GM12878 (cell line): ENCODE measurements at regions not wholly inside any gene's neighbourhood (a gene's known extent, or its start where the extent isn't known, plus 50 kb on each side); places are given as distances from the start of the nearest gene placed in this dataset.

Experiments
- ATAC-seq: fragments of 200-7000 bp; cut with Tn5 transposase; 3 replicates; pipeline ENCODE4 v1.9.1; 2020; ENCODE audit warnings: mild to moderate bottlenecking, moderate library complexity
- BruUV-seq: library from RNA; stranded (reverse); fragments of 400-500 nt; replicated peaks from 2 replicates; lab custom pipeline; 2021; lab: Mats Ljungman, UMichigan
- CTCF ChIA-PET: fragments of 300-600 bp; sonication (Branson Sonifier 250); formaldehyde crosslinking; extraction: SDS; loops from one replicate; lab custom pipeline; 2021; ENCODE audit warnings: inconsistent platforms; lab: Yijun Ruan, JAX
- POLR2A ChIA-PET: fragments of 350-600 bp; formaldehyde crosslinking; extraction: SDS; loops from one replicate; lab custom pipeline; 2021; ENCODE audit warnings: inconsistent platforms; lab: Charles Lee
- RAD21 ChIA-PET: fragments of 300-600 bp; sonication (Branson Sonifier 250); formaldehyde crosslinking; loops from one replicate; lab custom pipeline; 2023; ENCODE audit warnings: antibody characterized with exemption; ENCODE audit not compliant: unreplicated experiment; lab: Charles Lee
- SMC1A ChIA-PET: fragments of 300-600 bp; sonication (Branson Sonifier 250); formaldehyde crosslinking; loops from one replicate; lab custom pipeline; 2023; ENCODE audit not compliant: unreplicated experiment, uncharacterized antibody; lab: Charles Lee
- DNase-seq: peaks from one replicate; pipeline ENCODE4 v3.0.0-alpha.2; 2011; ENCODE audit warnings: low read depth, low spot score
- FAIRE-seq: peaks from 3 replicates; lab custom pipeline; 2011; peaks lifted over from hg19 to GRCh38; lab: Jason Lieb, UNC
- H2AFZ ChIP-seq: 2 replicates; pipeline ENCODE4 v1.6.0; 2011; ENCODE audit warnings: low read depth, low read length, control low read depth; ENCODE audit not compliant: control insufficient read depth
- H3K27ac ChIP-seq: 2 replicates; pipeline ENCODE4 v1.5.1; 2011; ENCODE audit warnings: control low read depth; ENCODE audit not compliant: control insufficient read depth, insufficient read depth
- H3K27me3 ChIP-seq, 2 experiments: replicated peaks in 1 of 2; 2 replicates each; pipeline versions ENCODE4 v1.6.0 to v1.6.1; 2011; ENCODE audit warnings: low read length in 1 of 2; ENCODE audit not compliant: control insufficient read depth in 2 of 2, insufficient read depth in 2 of 2
- H3K36me3 ChIP-seq, 2 experiments: 2 replicates each; pipeline ENCODE4 v1.5.1; 2011; ENCODE audit warnings: low read length in 1 of 2; ENCODE audit not compliant: control insufficient read depth in 2 of 2, insufficient read depth in 2 of 2
- H3K4me1 ChIP-seq: 2 replicates; pipeline ENCODE4 v1.6.1; 2011; ENCODE audit warnings: mild to moderate bottlenecking, low read length, moderate library complexity, mixed read lengths; ENCODE audit not compliant: control insufficient read depth, insufficient read depth
- H3K4me2 ChIP-seq: 2 replicates; pipeline ENCODE4 v1.6.0; 2011; ENCODE audit warnings: control low read depth; ENCODE audit not compliant: control insufficient read depth, insufficient read depth
- H3K4me3 ChIP-seq: fragments of 200-600 bp; sonication (generic); 2 replicates; pipeline ENCODE4 v1.5.1; 2016
- H3K79me2 ChIP-seq: 2 replicates; pipeline ENCODE4 v1.6.0; 2011; ENCODE audit warnings: low read length; ENCODE audit not compliant: control insufficient read depth, insufficient read depth
- H3K9ac ChIP-seq: 2 replicates; pipeline ENCODE4 v1.8.0; 2011; ENCODE audit warnings: low read length, control low read depth, mixed read lengths; ENCODE audit not compliant: control insufficient read depth, insufficient read depth
- H3K9me3 ChIP-seq: replicated peaks from 3 replicates; pipeline ENCODE4 v1.5.1; 2011; ENCODE audit warnings: mild to moderate bottlenecking, low read length; ENCODE audit not compliant: control insufficient read depth, insufficient read depth
- H4K20me1 ChIP-seq: 2 replicates; pipeline ENCODE4 v1.6.0; 2011; ENCODE audit not compliant: control insufficient read depth, insufficient read depth
- BMI1 ChIP-seq: fragments of 450-650 bp; IDR thresholded peaks from 2 replicates; pipeline ENCODE4 v1.6.1; 2016; ENCODE audit warnings: mild to moderate bottlenecking, moderate library complexity, borderline replicate concordance
- BRCA1 ChIP-seq: IDR thresholded peaks from 2 replicates; pipeline ENCODE4 v1.6.1; 2011; ENCODE audit warnings: low read depth, low read length, improper control_type of control experiment
- EZH2 ChIP-seq: IDR thresholded peaks from 2 replicates; pipeline ENCODE4 v1.6.1; 2012; ENCODE audit warnings: low read depth, mild to moderate bottlenecking, control low read depth, inconsistent platforms, low read length, borderline replicate concordance; ENCODE audit not compliant: control insufficient read depth
- IRF4 ChIP-seq: IDR thresholded peaks from 2 replicates; pipeline ENCODE4 v1.6.1; 2011; ENCODE audit warnings: low read depth, low read length
- KAT2A ChIP-seq: conservative IDR thresholded peaks from 2 replicates; pipeline ENCODE4 v1.6.1; 2011; ENCODE audit warnings: low read depth, low read length; ENCODE audit not compliant: control insufficient read depth
- NFIC ChIP-seq: IDR thresholded peaks from 2 replicates; pipeline ENCODE4 v1.6.1; 2012; ENCODE audit warnings: low read depth, mild to moderate bottlenecking, inconsistent platforms, low read length, moderate library complexity
- POLR2AphosphoS2 ChIP-seq: IDR thresholded peaks from 2 replicates; pipeline ENCODE4 v1.6.1; 2011; ENCODE audit warnings: low read depth, mild to moderate bottlenecking, low read length, improper control_type of control experiment, moderate library complexity
- RCOR1 ChIP-seq: conservative IDR thresholded peaks from 2 replicates; pipeline ENCODE4 v1.6.1; 2012; ENCODE audit warnings: low read depth, low read length, improper control_type of control experiment
- YY1 ChIP-seq: IDR thresholded peaks from 2 replicates; pipeline ENCODE4 v1.6.1; 2011; ENCODE audit warnings: low read depth, mild to moderate bottlenecking, low read length
- ZBED1 ChIP-seq: IDR thresholded peaks from 2 replicates; pipeline ENCODE4 v1.6.1; 2016; ENCODE audit warnings: borderline replicate concordance
- ZNF274 ChIP-seq: IDR thresholded peaks from one replicate; pipeline ENCODE4 v1.8.0; 2011; ENCODE audit not compliant: insufficient read length, insufficient read depth
- WGBS: methylation state at CpG from one replicate; pipeline ENCODE4 v1.1.6; 2016; ENCODE audit warnings: low lambda C conversion rate; ENCODE audit not compliant: insufficient replicate concordance, insufficient coverage; ENCODE audit errors: missing lambda C conversion rate; 5-methylcytosine and 5-hydroxymethylcytosine counted together
- in situ Hi-C: fragments of 300-500 bp; cut with MboI; formaldehyde crosslinking; loops from 9 replicates; pipeline ENCODE4 v1.14.3; 2018; ENCODE audit warnings: mixed read lengths
- intact Hi-C: fragments of 100-400 bp; cut with micrococcal nuclease; formaldehyde crosslinking; loops from one replicate; pipeline ENCODE4 v1.14.2; 2022; ENCODE audit not compliant: unreplicated experiment
- TF ChIP-seq, protein P1 (sequence below): fragments of 450-650 bp; IDR thresholded peaks from 2 replicates; pipeline ENCODE4 v1.6.1; 2016; ENCODE audit warnings: mild to moderate bottlenecking, moderate library complexity, borderline replicate concordance
- TF ChIP-seq, protein P2 (sequence below): fragments of 450-650 bp; IDR thresholded peaks from 2 replicates; pipeline ENCODE4 v1.6.1; 2014; ENCODE audit warnings: mild to moderate bottlenecking

DNA sequence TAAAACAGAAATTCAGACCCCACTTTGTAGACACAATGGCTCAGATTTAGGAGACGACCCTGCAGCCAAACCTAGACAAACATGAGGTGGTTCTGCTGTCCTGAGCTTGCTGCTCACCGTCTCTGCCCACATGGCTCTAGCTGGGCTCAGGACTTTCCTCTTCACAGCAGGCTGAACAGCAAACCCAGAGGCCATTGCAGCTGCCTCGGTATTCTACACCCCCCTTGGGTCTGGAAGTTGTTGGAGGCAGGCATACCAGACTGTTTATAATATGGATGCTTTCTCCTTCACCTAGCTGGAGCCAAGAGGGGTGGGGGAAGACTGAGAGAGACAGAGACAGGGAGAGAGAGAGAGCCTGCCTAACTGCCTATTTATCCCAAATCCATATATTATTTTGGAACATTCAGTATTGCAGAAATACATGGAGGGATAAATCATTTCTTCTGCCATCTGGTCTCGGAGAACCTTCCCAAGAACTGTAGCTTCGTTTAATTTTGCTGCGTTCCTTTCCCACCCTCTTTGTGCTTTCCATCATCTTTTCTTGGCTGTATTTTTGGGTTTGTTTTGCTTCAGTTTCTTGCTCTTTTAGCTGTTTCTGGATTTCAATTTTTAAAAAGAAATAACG is 628.2 kb upstream of the RBFOX1 start:
- no peaks in the 10 kb centered on the region for H3K79me2 ChIP-seq
- H3K27me3 ChIP-seq: no peaks in the 10 kb centered on the region
- H3K4me2 ChIP-seq: no peak overlapping the region
- H3K4me3 ChIP-seq: no peak overlapping the region
- no peaks in the 10 kb centered on the region for H3K4me1 ChIP-seq
- POLR2A ChIA-PET: no interaction called here
- no peak overlapping the region for H3K27ac ChIP-seq
- no peaks in the 10 kb centered on the region for H3K36me3 ChIP-seq
- CTCF ChIA-PET: no interaction called here
- in situ Hi-C loops (no loop called here), intact Hi-C loops (no loop called here)
- H4K20me1 ChIP-seq: no peaks in the 10 kb centered on the region
- ATAC-seq (no peak), FAIRE-seq (no peak), DNase-seq (no peak)
- no TSS peak for BruUV-seq
- no peaks in the 10 kb centered on the region for H3K9me3 ChIP-seq
- TF ChIP-seq EZH2: no peak
- TF ChIP-seq YY1: no peak
- no peak for TF ChIP-seq RCOR1
- TF ChIP-seq BMI1: no peak
- TF ChIP-seq ZBED1: no peak
- H2AFZ ChIP-seq: no peak overlapping the region
- WGBS: 19% methylated on average over 7 of the region's 7 CpGs
- no peak overlapping the region for H3K9ac ChIP-seq
- SMC1A ChIA-PET: no interaction called here
- RAD21 ChIA-PET: no interaction called here

DNA sequence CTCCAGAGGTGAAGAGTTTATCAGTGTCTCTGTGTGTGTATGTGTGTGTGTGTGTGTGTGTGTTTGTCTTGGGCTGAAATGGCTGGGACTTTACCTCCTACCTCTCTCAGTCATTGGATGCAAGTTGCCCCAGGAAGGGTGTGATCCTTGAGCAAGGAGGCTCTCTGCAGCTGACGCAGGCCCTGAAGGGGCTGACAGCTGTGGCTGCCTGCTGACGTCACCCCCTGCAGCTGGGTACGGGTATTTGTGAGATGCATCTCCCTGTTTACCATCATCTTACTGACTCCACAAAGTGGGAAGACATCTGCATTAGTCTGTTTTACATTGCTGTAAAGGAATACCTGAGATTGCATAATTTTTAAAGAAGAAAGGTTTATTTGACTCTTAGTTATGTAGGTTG is 631.5 kb upstream of the RBFOX1 start:
- RAD21 ChIA-PET: no interaction called here
- CTCF ChIA-PET: no interaction called here
- 26% methylated on average over 3 of the region's 3 CpGs for WGBS
- intact Hi-C loops (no loop called here), in situ Hi-C loops (no loop called here)
- POLR2A ChIA-PET: no interaction called here
- H4K20me1 ChIP-seq: no peaks in the 10 kb centered on the region
- H3K4me2 ChIP-seq: no peak overlapping the region
- SMC1A ChIA-PET: no interaction called here
- DNase-seq (no peak), ATAC-seq (no peak), FAIRE-seq (no peak)
- no peaks in the 10 kb centered on the region for H3K4me1 ChIP-seq
- H2AFZ ChIP-seq: no peak overlapping the region
- no TSS peak for BruUV-seq
- H3K36me3 ChIP-seq: no peaks in the 10 kb centered on the region
- no peaks in the 10 kb centered on the region for H3K9me3 ChIP-seq
- no peak overlapping the region for H3K27ac ChIP-seq
- no peak overlapping the region for H3K9ac ChIP-seq
- no peaks in the 10 kb centered on the region for H3K27me3 ChIP-seq
- no peaks in the 10 kb centered on the region for H3K79me2 ChIP-seq
- H3K4me3 ChIP-seq: no peak overlapping the region
- no peak for TF ChIP-seq IRF4
- TF ChIP-seq ZNF274: no peak
- TF ChIP-seq POLR2AphosphoS2: no peak
- no peak for TF ChIP-seq KAT2A
- TF ChIP-seq, protein P1, sequence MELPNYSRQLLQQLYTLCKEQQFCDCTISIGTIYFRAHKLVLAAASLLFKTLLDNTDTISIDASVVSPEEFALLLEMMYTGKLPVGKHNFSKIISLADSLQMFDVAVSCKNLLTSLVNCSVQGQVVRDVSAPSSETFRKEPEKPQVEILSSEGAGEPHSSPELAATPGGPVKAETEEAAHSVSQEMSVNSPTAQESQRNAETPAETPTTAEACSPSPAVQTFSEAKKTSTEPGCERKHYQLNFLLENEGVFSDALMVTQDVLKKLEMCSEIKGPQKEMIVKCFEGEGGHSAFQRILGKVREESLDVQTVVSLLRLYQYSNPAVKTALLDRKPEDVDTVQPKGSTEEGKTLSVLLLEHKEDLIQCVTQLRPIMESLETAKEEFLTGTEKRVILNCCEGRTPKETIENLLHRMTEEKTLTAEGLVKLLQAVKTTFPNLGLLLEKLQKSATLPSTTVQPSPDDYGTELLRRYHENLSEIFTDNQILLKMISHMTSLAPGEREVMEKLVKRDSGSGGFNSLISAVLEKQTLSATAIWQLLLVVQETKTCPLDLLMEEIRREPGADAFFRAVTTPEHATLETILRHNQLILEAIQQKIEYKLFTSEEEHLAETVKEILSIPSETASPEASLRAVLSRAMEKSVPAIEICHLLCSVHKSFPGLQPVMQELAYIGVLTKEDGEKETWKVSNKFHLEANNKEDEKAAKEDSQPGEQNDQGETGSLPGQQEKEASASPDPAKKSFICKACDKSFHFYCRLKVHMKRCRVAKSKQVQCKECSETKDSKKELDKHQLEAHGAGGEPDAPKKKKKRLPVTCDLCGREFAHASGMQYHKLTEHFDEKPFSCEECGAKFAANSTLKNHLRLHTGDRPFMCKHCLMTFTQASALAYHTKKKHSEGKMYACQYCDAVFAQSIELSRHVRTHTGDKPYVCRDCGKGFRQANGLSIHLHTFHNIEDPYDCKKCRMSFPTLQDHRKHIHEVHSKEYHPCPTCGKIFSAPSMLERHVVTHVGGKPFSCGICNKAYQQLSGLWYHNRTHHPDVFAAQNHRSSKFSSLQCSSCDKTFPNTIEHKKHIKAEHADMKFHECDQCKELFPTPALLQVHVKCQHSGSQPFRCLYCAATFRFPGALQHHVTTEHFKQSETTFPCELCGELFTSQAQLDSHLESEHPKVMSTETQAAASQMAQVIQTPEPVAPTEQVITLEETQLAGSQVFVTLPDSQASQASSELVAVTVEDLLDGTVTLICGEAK: no peak
- no peak for TF ChIP-seq BRCA1
- TF ChIP-seq NFIC: no peak
- TF ChIP-seq, protein P2, sequence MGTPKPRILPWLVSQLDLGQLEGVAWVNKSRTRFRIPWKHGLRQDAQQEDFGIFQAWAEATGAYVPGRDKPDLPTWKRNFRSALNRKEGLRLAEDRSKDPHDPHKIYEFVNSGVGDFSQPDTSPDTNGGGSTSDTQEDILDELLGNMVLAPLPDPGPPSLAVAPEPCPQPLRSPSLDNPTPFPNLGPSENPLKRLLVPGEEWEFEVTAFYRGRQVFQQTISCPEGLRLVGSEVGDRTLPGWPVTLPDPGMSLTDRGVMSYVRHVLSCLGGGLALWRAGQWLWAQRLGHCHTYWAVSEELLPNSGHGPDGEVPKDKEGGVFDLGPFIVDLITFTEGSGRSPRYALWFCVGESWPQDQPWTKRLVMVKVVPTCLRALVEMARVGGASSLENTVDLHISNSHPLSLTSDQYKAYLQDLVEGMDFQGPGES: no peak
